ENCODE measurements at regions not wholly inside any gene's neighbourhood (a gene's known extent, or its start where the extent isn't known, plus 50 kb on each side); places are given as distances from the start of the nearest gene placed in this dataset.

DNA sequence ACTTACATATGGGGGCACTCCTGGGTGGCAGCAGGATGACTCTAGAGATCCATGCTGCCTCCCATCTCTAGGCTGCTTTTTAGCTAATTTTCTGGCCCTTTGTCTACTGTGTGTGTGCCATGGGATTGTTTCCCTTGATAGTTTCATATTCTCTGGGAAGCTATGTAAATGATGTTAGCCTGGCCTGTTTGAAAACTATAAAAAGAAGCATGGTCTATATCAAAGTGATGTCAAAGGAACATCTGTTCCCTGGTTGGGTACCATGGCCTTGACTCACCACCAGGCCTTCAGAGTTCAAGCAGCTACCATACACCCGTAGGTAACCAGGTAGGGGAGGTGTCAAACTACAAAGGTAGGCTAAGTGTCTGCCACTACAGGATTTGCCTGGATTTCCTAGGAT lies 310.4 kb downstream of the FRK start:
- DNase-seq (ENCODE audit: low read depth, low spot score) (no peak), ATAC-seq (no peak), FAIRE-seq (no peak)
- intact Hi-C loops (cut with micrococcal nuclease; ENCODE audit: unreplicated experiment) (no loop called here), in situ Hi-C loops (cut with MboI) (no loop called here)
- Histone ChIP-seq H2AFZ (ENCODE audit: control insufficient read depth, low read depth, low read length) (no peak overlapping the region), H4K20me1 (ENCODE audit: control insufficient read depth, insufficient read depth) (no peaks in the 10 kb centered on the region), H3K4me3 (no peak overlapping the region), H3K9me3 (replicated peaks; ENCODE audit: control insufficient read depth, insufficient read depth, low read length) (no peaks in the 10 kb centered on the region), H3K79me2 (ENCODE audit: control insufficient read depth, insufficient read depth, low read length) (no peaks in the 10 kb centered on the region), H3K27ac (ENCODE audit: control insufficient read depth, insufficient read depth) (no peak overlapping the region), H3K4me2 (ENCODE audit: control insufficient read depth, insufficient read depth) (no peak overlapping the region), H3K4me1 (ENCODE audit: control insufficient read depth, insufficient read depth, low read length) (no peaks in the 10 kb centered on the region), H3K9ac (ENCODE audit: control insufficient read depth, insufficient read depth, low read length) (no peak overlapping the region), H3K27me3 (replicated peaks in 1 of 2; ENCODE audit: control insufficient read depth in 2 of 2, insufficient read depth in 2 of 2, low read length in 1 of 2) (no peaks in the 10 kb centered on the region), H3K36me3 (ENCODE audit: control insufficient read depth in 2 of 2, insufficient read depth in 2 of 2, low read length in 1 of 2) (no peaks in the 10 kb centered on the region)
- CTCF ChIA-PET: no interaction called here
- RAD21 ChIA-PET (ENCODE audit: unreplicated experiment): no interaction called here
- no TSS peak for BruUV-seq (replicated peaks)
- TF ChIP-seq, protein P1, sequence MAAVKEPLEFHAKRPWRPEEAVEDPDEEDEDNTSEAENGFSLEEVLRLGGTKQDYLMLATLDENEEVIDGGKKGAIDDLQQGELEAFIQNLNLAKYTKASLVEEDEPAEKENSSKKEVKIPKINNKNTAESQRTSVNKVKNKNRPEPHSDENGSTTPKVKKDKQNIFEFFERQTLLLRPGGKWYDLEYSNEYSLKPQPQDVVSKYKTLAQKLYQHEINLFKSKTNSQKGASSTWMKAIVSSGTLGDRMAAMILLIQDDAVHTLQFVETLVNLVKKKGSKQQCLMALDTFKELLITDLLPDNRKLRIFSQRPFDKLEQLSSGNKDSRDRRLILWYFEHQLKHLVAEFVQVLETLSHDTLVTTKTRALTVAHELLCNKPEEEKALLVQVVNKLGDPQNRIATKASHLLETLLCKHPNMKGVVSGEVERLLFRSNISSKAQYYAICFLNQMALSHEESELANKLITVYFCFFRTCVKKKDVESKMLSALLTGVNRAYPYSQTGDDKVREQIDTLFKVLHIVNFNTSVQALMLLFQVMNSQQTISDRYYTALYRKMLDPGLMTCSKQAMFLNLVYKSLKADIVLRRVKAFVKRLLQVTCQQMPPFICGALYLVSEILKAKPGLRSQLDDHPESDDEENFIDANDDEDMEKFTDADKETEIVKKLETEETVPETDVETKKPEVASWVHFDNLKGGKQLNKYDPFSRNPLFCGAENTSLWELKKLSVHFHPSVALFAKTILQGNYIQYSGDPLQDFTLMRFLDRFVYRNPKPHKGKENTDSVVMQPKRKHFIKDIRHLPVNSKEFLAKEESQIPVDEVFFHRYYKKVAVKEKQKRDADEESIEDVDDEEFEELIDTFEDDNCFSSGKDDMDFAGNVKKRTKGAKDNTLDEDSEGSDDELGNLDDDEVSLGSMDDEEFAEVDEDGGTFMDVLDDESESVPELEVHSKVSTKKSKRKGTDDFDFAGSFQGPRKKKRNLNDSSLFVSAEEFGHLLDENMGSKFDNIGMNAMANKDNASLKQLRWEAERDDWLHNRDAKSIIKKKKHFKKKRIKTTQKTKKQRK (IDR thresholded peaks at IDR 0.05; ENCODE audit: low read depth, low read length): no peak
- TF ChIP-seq NFYB (IDR thresholded peaks at IDR 0.05; ENCODE audit: insufficient read depth, low read depth, low read length) (no peak), CREB1 (IDR thresholded peaks at IDR 0.05; ENCODE audit: low read depth) (no peak), WRNIP1 (IDR thresholded peaks at IDR 0.05; ENCODE audit: borderline replicate concordance, low read depth, low read length) (no peak)
- 0% methylated on average over 1 of the region's 1 CpG for WGBS (ENCODE audit: insufficient coverage, insufficient replicate concordance, low lambda C conversion rate, missing lambda C conversion rate)
- POLR2A ChIA-PET: no interaction called here
- SMC1A ChIA-PET (ENCODE audit: uncharacterized antibody, unreplicated experiment): interaction anchor here (1.1 kb wide), 2 partner anchors 11 to 16 kb away, joined by 3 to 4 read pairs; no protein-coding TSS in a partner anchor

DNA sequence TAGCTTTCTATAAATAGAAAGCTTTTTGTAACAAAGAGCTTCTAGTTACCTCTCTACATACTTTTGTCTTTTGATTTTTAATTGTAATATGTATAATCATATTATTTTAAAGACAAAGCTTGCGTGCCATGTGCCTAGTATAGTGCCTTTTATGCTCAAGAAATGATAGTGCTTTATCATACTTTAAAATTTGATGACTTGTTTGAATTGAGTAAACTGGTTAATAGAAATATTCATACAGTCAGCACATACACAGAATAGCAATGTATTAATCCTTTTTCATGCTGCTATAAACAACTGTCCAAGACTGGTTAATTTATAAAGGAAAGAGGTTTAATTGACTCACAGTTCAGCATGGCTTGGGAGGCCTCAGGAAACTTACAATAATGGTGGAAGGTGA lies 313.0 kb downstream of the FRK start:
- no peak overlapping the region for H3K27ac ChIP-seq (ENCODE audit: control insufficient read depth, insufficient read depth)
- ChIA-PET POLR2A (no interaction called here), RAD21 (ENCODE audit: unreplicated experiment) (no interaction called here), CTCF (interaction anchor here (0.6 kb wide), 1 partner anchor 860 kb away, joined by 4 read pairs; no protein-coding TSS in a partner anchor), SMC1A (ENCODE audit: uncharacterized antibody, unreplicated experiment) (no interaction called here)
- ATAC-seq (no peak), DNase-seq (ENCODE audit: low read depth, low spot score) (no peak), FAIRE-seq (no peak)
- TF ChIP-seq RAD21 (IDR thresholded peaks at IDR 0.05; ENCODE audit: insufficient read depth, low read depth, low read length) (no peak), EGR1 (IDR thresholded peaks at IDR 0.05; ENCODE audit: borderline replicate concordance in 1 of 2, low read depth in 2 of 2, low read length in 2 of 2) (no peak), HDAC6 (IDR thresholded peaks at IDR 0.05; ENCODE audit: unreplicated experiment) (no peak)
- TF ChIP-seq, protein P2, sequence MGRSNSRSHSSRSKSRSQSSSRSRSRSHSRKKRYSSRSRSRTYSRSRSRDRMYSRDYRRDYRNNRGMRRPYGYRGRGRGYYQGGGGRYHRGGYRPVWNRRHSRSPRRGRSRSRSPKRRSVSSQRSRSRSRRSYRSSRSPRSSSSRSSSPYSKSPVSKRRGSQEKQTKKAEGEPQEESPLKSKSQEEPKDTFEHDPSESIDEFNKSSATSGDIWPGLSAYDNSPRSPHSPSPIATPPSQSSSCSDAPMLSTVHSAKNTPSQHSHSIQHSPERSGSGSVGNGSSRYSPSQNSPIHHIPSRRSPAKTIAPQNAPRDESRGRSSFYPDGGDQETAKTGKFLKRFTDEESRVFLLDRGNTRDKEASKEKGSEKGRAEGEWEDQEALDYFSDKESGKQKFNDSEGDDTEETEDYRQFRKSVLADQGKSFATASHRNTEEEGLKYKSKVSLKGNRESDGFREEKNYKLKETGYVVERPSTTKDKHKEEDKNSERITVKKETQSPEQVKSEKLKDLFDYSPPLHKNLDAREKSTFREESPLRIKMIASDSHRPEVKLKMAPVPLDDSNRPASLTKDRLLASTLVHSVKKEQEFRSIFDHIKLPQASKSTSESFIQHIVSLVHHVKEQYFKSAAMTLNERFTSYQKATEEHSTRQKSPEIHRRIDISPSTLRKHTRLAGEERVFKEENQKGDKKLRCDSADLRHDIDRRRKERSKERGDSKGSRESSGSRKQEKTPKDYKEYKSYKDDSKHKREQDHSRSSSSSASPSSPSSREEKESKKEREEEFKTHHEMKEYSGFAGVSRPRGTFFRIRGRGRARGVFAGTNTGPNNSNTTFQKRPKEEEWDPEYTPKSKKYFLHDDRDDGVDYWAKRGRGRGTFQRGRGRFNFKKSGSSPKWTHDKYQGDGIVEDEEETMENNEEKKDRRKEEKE (IDR thresholded peaks at IDR 0.05): no peak
- in situ Hi-C loops (cut with MboI): no loop called here
- no peak overlapping the region for H3K4me2 ChIP-seq (ENCODE audit: control insufficient read depth, insufficient read depth)
- no peaks in the 10 kb centered on the region for H3K36me3 ChIP-seq (ENCODE audit: control insufficient read depth in 2 of 2, insufficient read depth in 2 of 2, low read length in 1 of 2)
- H4K20me1 ChIP-seq (ENCODE audit: control insufficient read depth, insufficient read depth): no peaks in the 10 kb centered on the region
- H3K27me3 ChIP-seq (replicated peaks in 1 of 2; ENCODE audit: control insufficient read depth in 2 of 2, insufficient read depth in 2 of 2, low read length in 1 of 2): no peaks in the 10 kb centered on the region
- 0% methylated on average over 1 of the region's 1 CpG for WGBS (ENCODE audit: insufficient coverage, insufficient replicate concordance, low lambda C conversion rate, missing lambda C conversion rate)
- no peak overlapping the region for H2AFZ ChIP-seq (ENCODE audit: control insufficient read depth, low read depth, low read length)
- no peak overlapping the region for H3K4me3 ChIP-seq
- H3K9ac ChIP-seq (ENCODE audit: control insufficient read depth, insufficient read depth, low read length): no peak overlapping the region
- no peaks in the 10 kb centered on the region for H3K9me3 ChIP-seq (replicated peaks; ENCODE audit: control insufficient read depth, insufficient read depth, low read length)
- no TSS peak for BruUV-seq (replicated peaks)
- intact Hi-C loops (cut with micrococcal nuclease; ENCODE audit: unreplicated experiment): no loop called here
- no peaks in the 10 kb centered on the region for H3K4me1 ChIP-seq (ENCODE audit: control insufficient read depth, insufficient read depth, low read length)
- no peaks in the 10 kb centered on the region for H3K79me2 ChIP-seq (ENCODE audit: control insufficient read depth, insufficient read depth, low read length)
